ENCODE measurements at regions not wholly inside any gene's neighbourhood (a gene's known extent, or its start where the extent isn't known, plus 50 kb on each side); places are given as distances from the start of the nearest gene placed in this dataset.
A peak's percentile ranks its signal among the peaks of the same experiment; 100 is the strongest.

DNA sequence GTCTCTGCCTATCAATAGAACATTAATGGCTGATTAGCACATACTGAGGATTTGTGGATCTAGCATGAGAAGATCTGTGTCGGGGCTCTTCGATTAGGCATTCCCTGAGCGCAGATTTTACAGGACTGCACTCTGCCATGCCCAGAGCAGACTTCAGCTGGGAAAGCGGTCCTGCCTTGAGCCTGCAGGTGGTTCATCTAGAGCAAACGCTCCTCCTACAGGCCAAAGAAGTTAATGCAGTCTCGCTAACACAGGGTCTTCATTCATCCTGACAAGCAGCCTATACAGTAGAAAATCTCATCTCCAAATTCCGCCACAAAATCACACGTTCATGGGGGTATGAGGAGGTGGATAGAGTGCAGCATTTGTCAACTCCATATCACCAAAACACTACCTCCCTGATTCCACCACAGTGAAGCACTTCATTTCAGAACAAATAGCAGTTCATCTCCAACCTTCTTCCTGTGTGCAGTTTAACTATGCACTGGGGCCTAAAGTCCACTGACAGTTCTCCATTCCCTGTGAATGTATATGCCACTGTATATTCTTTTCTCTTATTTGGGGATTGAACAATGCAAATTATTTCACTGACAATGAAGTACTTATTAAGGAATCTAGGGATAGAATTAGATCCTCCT, 405.8 kb downstream of the IGSF11 start:
- Histone ChIP-seq H3K36me3 (ENCODE audit: control insufficient read depth, insufficient read depth, low read length) (peaks cover 10% of the 10 kb centered on the region), H3K4me1 (ENCODE audit: control insufficient read depth, insufficient read depth, low read length) (peaks cover 5% of the 10 kb centered on the region), H3K9ac (ENCODE audit: extremely low read depth, low read length, poor library complexity, severe bottlenecking) (no peak overlapping the region), H3K4me3 (ENCODE audit: low read length) (no peak overlapping the region), H3K9me3 (ENCODE audit: control insufficient read depth, low read length) (peaks cover 4% of the 10 kb centered on the region), H3K27me3 (ENCODE audit: control insufficient read depth, insufficient read depth, low read length, poor library complexity, severe bottlenecking) (no peaks in the 10 kb centered on the region), H3K27ac (ENCODE audit: low read depth, low read length) (no peak overlapping the region)
- peak; percentile 93 for TF ChIP-seq CTCF (conservative IDR thresholded peaks at IDR 0.05)
- Mint-ChIP-seq H3K4me1 (peaks cover 22% of the 10 kb centered on the region), H3K27me3 (ENCODE audit: insufficient read depth) (peaks cover 2% of the 10 kb centered on the region), H3K36me3 (ENCODE audit: low read depth) (no peaks in the 10 kb centered on the region), H3K27ac (no peak overlapping the region), H3K9me3 (peaks cover 3% of the 10 kb centered on the region), H3K4me3 (no peak overlapping the region)
- 24 to 29% methylated on average over 3 to 7 of the region's 8 CpGs for WGBS, 2 experiments (ENCODE audit: insufficient coverage in 1 of 2, insufficient read length in 1 of 2)
- DNase-seq = peak; percentile 95

DNA sequence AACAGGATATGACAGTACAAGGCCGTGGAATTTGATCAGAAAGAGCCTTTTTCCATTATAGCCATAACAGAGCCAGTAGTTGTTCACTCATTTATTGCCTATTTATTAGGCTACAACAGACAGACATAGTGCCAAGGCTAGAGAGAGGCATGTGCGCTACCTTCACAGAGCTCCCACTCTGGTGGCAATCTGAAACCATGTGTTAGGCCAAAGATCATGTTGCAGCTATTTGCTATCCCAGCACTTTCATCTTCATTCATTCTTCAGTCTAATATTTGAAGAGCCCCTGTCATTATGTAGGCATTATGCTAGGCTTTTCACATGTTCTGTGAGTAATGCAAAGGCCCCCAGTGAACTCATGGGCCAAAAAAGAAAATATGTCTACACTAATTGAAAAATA, 404.8 kb downstream of the IGSF11 start:
- Mint-ChIP-seq H3K9me3 (no peaks in the 10 kb centered on the region), H3K36me3 (ENCODE audit: low read depth) (no peaks in the 10 kb centered on the region), H3K4me3 (no peak overlapping the region), H3K27ac (no peak overlapping the region), H3K4me1 (peaks cover 26% of the 10 kb centered on the region), H3K27me3 (ENCODE audit: insufficient read depth) (peaks cover 2% of the 10 kb centered on the region)
- Histone ChIP-seq H3K9ac (ENCODE audit: extremely low read depth, low read length, poor library complexity, severe bottlenecking) (no peak overlapping the region), H3K27me3 (ENCODE audit: control insufficient read depth, insufficient read depth, low read length, poor library complexity, severe bottlenecking) (no peaks in the 10 kb centered on the region), H3K27ac (ENCODE audit: low read depth, low read length) (no peak overlapping the region), H3K4me1 (ENCODE audit: control insufficient read depth, insufficient read depth, low read length) (peaks cover 9% of the 10 kb centered on the region), H3K4me3 (ENCODE audit: low read length) (no peak overlapping the region), H3K9me3 (ENCODE audit: control insufficient read depth, low read length) (peaks cover 1% of the 10 kb centered on the region), H3K36me3 (ENCODE audit: control insufficient read depth, insufficient read depth, low read length) (peaks cover 3% of the 10 kb centered on the region)
- no peak for DNase-seq
- no peak for TF ChIP-seq CTCF (conservative IDR thresholded peaks at IDR 0.05)
- 95 to 97% methylated on average over 2 of the region's 2 CpGs for whole genome bisulfite sequencing, 2 experiments (ENCODE audit: insufficient coverage in 1 of 2, insufficient read length in 1 of 2)

DNA sequence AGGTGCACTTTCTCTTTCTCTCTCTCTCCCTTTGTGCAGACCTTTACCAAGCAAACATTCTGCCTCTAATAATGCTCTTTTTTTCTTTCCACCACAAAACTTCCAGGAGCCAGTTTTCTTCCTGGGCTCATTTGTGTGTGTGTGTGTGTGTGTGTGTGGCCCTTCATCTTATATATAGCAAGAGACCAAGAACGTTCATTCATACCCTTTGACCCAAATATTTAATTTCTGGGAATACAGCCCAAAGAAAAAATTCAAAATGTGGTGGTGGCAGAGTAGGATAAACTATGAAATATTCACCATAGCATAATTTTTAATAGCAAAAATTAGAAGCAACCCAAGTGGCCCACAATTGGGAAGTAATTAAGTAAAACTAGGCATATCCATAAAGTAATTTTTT, 398.9 kb downstream of the IGSF11 start:
- Mint-ChIP-seq H3K27ac (no peak overlapping the region), H3K36me3 (ENCODE audit: low read depth) (no peaks in the 10 kb centered on the region), H3K9me3 (no peaks in the 10 kb centered on the region), H3K27me3 (ENCODE audit: insufficient read depth) (no peaks in the 10 kb centered on the region), H3K4me1 (peaks cover 23% of the 10 kb centered on the region), H3K4me3 (no peak overlapping the region)
- no CpG with 5 or more reads among the region's 1 CpG for WGBS, 2 experiments (ENCODE audit: insufficient coverage in 1 of 2, insufficient read length in 1 of 2)
- Histone ChIP-seq H3K27me3 (ENCODE audit: control insufficient read depth, insufficient read depth, low read length, poor library complexity, severe bottlenecking) (no peaks in the 10 kb centered on the region), H3K27ac (ENCODE audit: low read depth, low read length) (no peak overlapping the region), H3K4me1 (ENCODE audit: control insufficient read depth, insufficient read depth, low read length) (peaks cover 6% of the 10 kb centered on the region), H3K36me3 (ENCODE audit: control insufficient read depth, insufficient read depth, low read length) (peaks cover 25% of the 10 kb centered on the region), H3K9me3 (ENCODE audit: control insufficient read depth, low read length) (no peaks in the 10 kb centered on the region), H3K9ac (ENCODE audit: extremely low read depth, low read length, poor library complexity, severe bottlenecking) (no peak overlapping the region), H3K4me3 (ENCODE audit: low read length) (no peak overlapping the region)
- TF ChIP-seq CTCF (conservative IDR thresholded peaks at IDR 0.05) = no peak
- no peak for DNase-seq

Data from endodermal cell (in vitro differentiated cells).